C4-2B (cell line): ENCODE measurements at regions not wholly inside any gene's neighbourhood (a gene's known extent, or its start where the extent isn't known, plus 50 kb on each side); places are given as distances from the start of the nearest gene placed in this dataset.

Experiments used
- H3K27ac ChIP-seq: fragments of 450-650 bp; 2 replicates; pipeline ENCODE4 v1.5.1; 2017
- CTCF ChIP-seq: fragments of 450-650 bp; conservative IDR thresholded peaks from 2 replicates; pipeline ENCODE4 v1.5.1; 2017; ENCODE audit warnings: mild to moderate bottlenecking
- ZFX ChIP-seq: fragments of 450-650 bp; IDR thresholded peaks from 2 replicates; pipeline ENCODE4 v1.6.1; 2017

DNA sequence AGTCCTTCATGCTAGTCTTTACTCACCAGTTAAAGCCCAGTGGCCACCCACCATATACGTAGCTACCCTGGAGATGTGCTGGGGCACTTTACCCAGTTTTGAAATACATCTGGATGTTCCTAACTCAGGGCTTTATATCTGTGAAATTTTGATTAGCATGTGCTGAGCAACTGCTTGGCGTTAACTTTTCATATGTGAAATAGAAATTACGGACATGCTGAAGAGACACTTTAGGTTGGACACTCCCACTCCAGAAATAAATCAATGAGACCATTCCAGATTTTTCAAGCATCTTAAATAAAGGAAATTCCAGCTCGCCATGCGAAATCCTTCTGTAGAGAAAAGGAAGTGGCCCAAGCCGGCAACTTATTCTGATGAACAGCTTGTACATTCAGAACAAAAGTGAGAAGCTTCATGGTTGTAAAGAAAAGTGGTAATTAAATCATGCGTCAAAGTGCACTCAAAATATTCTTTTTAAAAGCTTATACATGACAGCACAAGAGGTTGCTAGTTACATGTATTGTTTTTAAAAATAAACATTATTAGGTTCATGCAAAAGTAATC is 153.5 kb upstream of the ITGB1 start:
- H3K27ac ChIP-seq: no peak overlapping the region

DNA sequence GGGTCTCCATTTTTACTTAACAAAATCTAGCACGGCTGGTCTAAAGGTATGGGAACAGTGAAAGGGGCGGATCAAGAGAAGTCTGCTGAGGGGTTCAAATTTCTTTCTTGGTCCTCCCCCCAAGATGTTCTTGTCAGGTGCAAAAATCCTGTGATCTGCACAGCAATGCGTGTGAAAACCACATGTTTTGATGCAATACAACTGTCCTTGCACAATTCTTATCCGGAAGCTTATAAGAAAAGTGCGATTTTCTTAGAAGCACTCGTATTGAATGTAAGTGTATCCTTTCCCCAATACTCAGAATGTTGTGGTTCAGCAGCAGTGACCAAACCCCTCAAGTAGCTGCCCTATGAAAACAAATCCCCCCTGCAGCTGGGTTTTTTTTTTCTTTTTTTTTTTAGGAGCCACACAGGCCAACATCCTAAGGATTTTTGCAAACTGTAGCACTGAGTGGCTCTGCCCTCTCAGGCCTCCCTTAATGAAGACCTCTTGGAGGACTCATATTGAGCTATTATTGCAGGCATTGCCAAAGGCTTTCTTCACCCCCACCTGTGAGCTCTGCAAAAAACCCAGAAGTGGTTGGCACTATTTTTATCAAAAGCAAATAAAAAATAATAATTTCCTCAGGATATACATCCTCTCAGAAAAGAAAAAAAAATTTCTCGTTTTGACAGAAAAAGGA is 151.9 kb upstream of the ITGB1 start:
- no peak for TF ChIP-seq CTCF
- no peak overlapping the region for H3K27ac ChIP-seq

More for the DNA sequence above, 153.5 kb upstream of the ITGB1 start:
- TF ChIP-seq ZFX (no peak), CTCF (no peak)

DNA sequence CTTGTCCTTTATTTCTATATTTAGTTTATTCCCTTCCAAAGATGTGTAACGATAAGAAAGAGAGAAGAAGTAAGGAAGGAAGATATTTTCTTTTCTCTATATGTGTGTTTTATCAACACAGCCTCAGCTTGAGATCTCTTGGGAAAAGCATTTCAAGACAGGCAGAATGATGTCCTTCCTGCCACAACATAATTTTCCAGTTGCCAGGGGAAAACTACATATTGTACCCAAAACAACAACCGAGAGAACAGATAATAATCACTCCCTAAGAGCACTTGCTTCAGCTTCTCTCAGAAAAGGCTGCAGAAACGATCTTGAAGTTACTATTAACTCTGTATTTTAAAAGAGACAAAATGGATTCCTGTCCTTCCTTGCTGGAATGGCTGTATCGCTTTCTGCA is 151.4 kb upstream of the ITGB1 start:
- TF ChIP-seq CTCF (no peak), ZFX (no peak)

GRCh38 chr10:33107953-33108352 is 149.9 kb upstream of the ITGB1 start:
- no peak overlapping the region for H3K27ac ChIP-seq

More for the DNA sequence above, 151.4 kb upstream of the ITGB1 start:
- no peak overlapping the region for H3K27ac ChIP-seq

DNA sequence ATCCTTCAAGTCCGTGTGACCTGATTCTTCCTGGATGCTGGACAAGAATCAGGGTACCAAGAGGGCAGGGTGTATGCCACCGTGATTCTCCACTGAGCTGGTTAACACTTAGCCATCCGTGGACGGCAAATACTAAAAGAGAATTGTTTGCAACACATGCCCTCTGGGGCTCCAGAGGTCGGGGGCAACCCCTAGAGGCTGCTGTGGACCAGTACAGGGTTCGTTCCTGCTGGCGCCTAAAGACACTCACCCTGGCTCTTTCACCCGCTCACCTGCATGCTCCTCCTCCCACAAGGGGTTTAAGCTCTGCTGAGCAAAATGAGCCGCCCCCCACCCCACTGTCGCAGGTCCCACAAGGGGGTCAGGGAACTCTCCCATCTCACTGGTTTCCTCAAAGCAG is 148.7 kb upstream of the ITGB1 start:
- TF ChIP-seq CTCF: no peak
- TF ChIP-seq ZFX: no peak
- H3K27ac ChIP-seq: no peak overlapping the region

More at GRCh38 chr10:33107953-33108352, 149.9 kb upstream of the ITGB1 start:
- TF ChIP-seq CTCF (no peak), ZFX (no peak)

DNA sequence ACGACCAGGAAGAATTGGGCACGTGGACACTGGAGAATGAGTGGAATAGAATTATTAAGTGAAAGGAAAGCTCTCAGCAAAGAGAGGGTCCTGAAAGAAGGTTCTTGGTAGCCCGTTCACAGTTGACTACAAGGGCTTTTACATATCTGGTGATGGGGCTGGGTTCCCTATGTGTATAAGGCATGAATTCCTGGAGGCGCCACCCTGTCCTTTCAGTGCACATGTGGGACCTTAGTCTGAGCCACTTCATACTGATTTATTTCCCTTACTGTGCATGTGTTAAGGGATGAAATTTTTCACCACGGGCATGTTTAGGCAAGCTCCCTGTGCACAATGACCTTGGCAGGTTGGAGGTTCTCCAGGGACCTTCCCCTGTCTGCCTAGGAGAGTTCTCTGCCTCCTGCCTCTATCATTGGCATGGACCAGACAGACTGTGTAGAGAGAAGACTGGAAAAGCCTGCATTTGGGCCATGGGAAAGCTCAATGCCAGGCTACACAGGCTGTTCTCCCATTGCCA is 145.9 kb upstream of the ITGB1 start:
- H3K27ac ChIP-seq: no peak overlapping the region
- TF ChIP-seq ZFX: no peak
- TF ChIP-seq CTCF: no peak

DNA sequence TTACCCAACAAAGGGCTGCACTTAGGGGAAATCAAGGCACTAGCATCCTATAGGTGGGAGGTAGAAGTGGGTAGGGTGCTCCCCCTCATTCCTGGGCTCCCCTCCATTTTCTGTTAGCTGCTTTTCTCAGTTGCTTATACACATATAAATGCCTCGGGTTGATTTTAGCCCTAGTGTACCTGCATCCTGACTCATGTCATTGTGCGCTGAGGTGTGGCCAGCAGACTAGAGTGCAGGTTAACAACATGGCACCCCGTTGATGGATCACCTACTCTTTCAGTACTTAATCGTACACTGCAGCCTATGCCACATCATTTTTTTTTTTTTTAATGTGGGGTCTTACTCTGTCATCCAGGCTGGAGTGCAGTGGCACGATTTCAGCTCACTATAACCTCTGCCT is 144.0 kb upstream of the ITGB1 start:
- no peak for TF ChIP-seq CTCF
- no peak for TF ChIP-seq ZFX
- no peak overlapping the region for H3K27ac ChIP-seq
